GM23338 (cell line): ENCODE measurements at regions not wholly inside any gene's neighbourhood (a gene's known extent, or its start where the extent isn't known, plus 50 kb on each side); places are given as distances from the start of the nearest gene placed in this dataset.

Source experiments
- ATAC-seq: fragments of 200-7000 bp; cut with Tn5 transposase; 3 replicates; pipeline ENCODE4 v1.9.1; 2020
- DNase-seq: peaks from one replicate; pipeline ENCODE4 v3.0.0-alpha.2; 2015; ENCODE audit warnings: low spot score
- H2AFZ ChIP-seq: fragments of 200-600 bp; sonication (generic); 2 replicates; pipeline ENCODE4 v1.8.0; 2016; ENCODE audit warnings: antibody characterized with exemption, mild to moderate bottlenecking, moderate library complexity
- H3F3A ChIP-seq: fragments of 200-600 bp; sonication (generic); replicated peaks from 2 replicates; pipeline ENCODE4 v1.8.0; 2017; ENCODE audit warnings: antibody characterized with exemption, mixed run types, low read depth
- H3K27ac ChIP-seq: fragments of 200-600 bp; sonication (generic); 2 replicates; pipeline ENCODE4 v1.6.1; 2016; ENCODE audit warnings: low read depth
- H3K27me3 ChIP-seq: fragments of 200-600 bp; sonication (generic); 2 replicates; pipeline ENCODE4 v1.8.0; 2016; ENCODE audit warnings: mild to moderate bottlenecking, mixed run types, moderate library complexity; ENCODE audit not compliant: insufficient read depth
- H3K36me3 ChIP-seq: fragments of 200-600 bp; sonication (generic); 2 replicates; pipeline ENCODE4 v1.8.0; 2016; ENCODE audit warnings: mild to moderate bottlenecking; ENCODE audit not compliant: insufficient read depth
- H3K4me1 ChIP-seq: fragments of 200-600 bp; sonication (generic); 2 replicates; pipeline ENCODE4 v1.8.0; 2016; ENCODE audit warnings: mild to moderate bottlenecking, moderate library complexity; ENCODE audit not compliant: insufficient read depth
- H3K4me2 ChIP-seq: fragments of 200-600 bp; sonication (generic); 2 replicates; pipeline ENCODE4 v1.7.1; 2017; ENCODE audit warnings: mixed run types
- H3K4me3 ChIP-seq: fragments of 200-600 bp; sonication (generic); 2 replicates; pipeline ENCODE4 v1.6.1; 2016; ENCODE audit warnings: mixed run types
- H3K79me2 ChIP-seq: fragments of 200-600 bp; sonication (generic); replicated peaks from 2 replicates; pipeline ENCODE4 v1.8.0; 2017; ENCODE audit warnings: mild to moderate bottlenecking; ENCODE audit not compliant: insufficient read depth
- H3K9me2 ChIP-seq: fragments of 200-600 bp; sonication (generic); 2 replicates; pipeline ENCODE4 v1.8.0; 2017; ENCODE audit not compliant: insufficient read depth
- H4K20me1 ChIP-seq: fragments of 200-600 bp; sonication (generic); replicated peaks from 2 replicates; pipeline ENCODE4 v1.8.0; 2017; ENCODE audit warnings: mild to moderate bottlenecking; ENCODE audit not compliant: insufficient read depth
- H3K27ac Mint-ChIP-seq: 2 replicates; pipeline ENCODE4 v1.8.0; 2020; ENCODE audit warnings: inconsistent platforms, mild to moderate bottlenecking, moderate library complexity, mixed read lengths
- H3K27me3 Mint-ChIP-seq: 3 replicates; pipeline ENCODE4 v1.8.0; 2022; ENCODE audit warnings: low read depth, mild to moderate bottlenecking, moderate library complexity, mixed read lengths, inconsistent platforms; ENCODE audit not compliant: insufficient read depth, poor library complexity
- H3K36me3 Mint-ChIP-seq: 3 replicates; pipeline ENCODE4 v1.8.0; 2021; ENCODE audit warnings: low read depth, mild to moderate bottlenecking, inconsistent platforms, moderate library complexity, mixed read lengths
- H3K4me1 Mint-ChIP-seq: 3 replicates; pipeline ENCODE4 v1.8.0; 2020; ENCODE audit warnings: mild to moderate bottlenecking, inconsistent platforms, mixed read lengths
- H3K4me3 Mint-ChIP-seq: 3 replicates; pipeline ENCODE4 v1.8.0; 2021; ENCODE audit warnings: moderate library complexity, mild to moderate bottlenecking, inconsistent platforms, mixed read lengths
- H3K9me3 Mint-ChIP-seq: 3 replicates; pipeline ENCODE4 v1.8.0; 2020; ENCODE audit warnings: moderate library complexity, mild to moderate bottlenecking, inconsistent platforms, mixed read lengths
- CREB1 ChIP-seq: fragments of 250-450 bp; sonication (Bioruptor Pico); IDR thresholded peaks from 2 replicates; pipeline ENCODE4 v1.5.0; 2020; ENCODE audit warnings: low read depth, mild to moderate bottlenecking, moderate library complexity
- EZH2 ChIP-seq: fragments of 200-600 bp; sonication (generic); IDR thresholded peaks from one replicate; pipeline ENCODE4 v1.8.0; 2017; ENCODE audit warnings: antibody characterized with exemption, mild to moderate bottlenecking, low read depth; ENCODE audit not compliant: unreplicated experiment
- EZH2phosphoT487 ChIP-seq: fragments of 200-600 bp; sonication (generic); IDR thresholded peaks from one replicate; pipeline ENCODE4 v1.8.1; 2018; ENCODE audit warnings: antibody characterized with exemption; ENCODE audit not compliant: unreplicated experiment
- JUNB ChIP-seq: IDR thresholded peaks from one replicate; pipeline ENCODE4 v1.6.1; 2016; ENCODE audit warnings: antibody characterized with exemption; ENCODE audit not compliant: unreplicated experiment
- NANOG ChIP-seq: IDR thresholded peaks from 2 replicates; pipeline ENCODE4 v1.6.1; 2016; ENCODE audit warnings: antibody characterized with exemption, borderline replicate concordance
- POLR2AphosphoS5 ChIP-seq: IDR thresholded peaks from 2 replicates; pipeline ENCODE4 v1.6.1; 2016; ENCODE audit warnings: antibody characterized with exemption, low read depth
- STAT1 ChIP-seq: IDR thresholded peaks from one replicate; pipeline ENCODE4 v1.6.1; 2016; ENCODE audit warnings: antibody characterized with exemption; ENCODE audit not compliant: unreplicated experiment
- ZNF114 ChIP-seq: fragments of 250-450 bp; sonication (Bioruptor Pico); IDR thresholded peaks from 2 replicates; pipeline ENCODE4 v1.5.0; 2020; ENCODE audit warnings: mild to moderate bottlenecking, moderate library complexity
- ZNF331 ChIP-seq: fragments of 250-450 bp; sonication (Bioruptor Pico); IDR thresholded peaks from 2 replicates; pipeline ENCODE4 v1.5.0; 2020; ENCODE audit warnings: low read depth, mild to moderate bottlenecking, moderate library complexity
- TF ChIP-seq, protein P1 (sequence below): IDR thresholded peaks from one replicate; pipeline ENCODE4 v1.6.1; 2018; ENCODE audit warnings: antibody characterized with exemption; ENCODE audit not compliant: unreplicated experiment
- TF ChIP-seq, protein P2 (sequence below): IDR thresholded peaks from 2 replicates; pipeline ENCODE4 v1.6.1; 2016; ENCODE audit warnings: antibody characterized with exemption
- TF ChIP-seq, protein P3 (sequence below), 2 experiments: fragments of 200-600 bp in 1 of 2; sonication (generic) in 1 of 2; conservative IDR thresholded peaks; 2 replicates each; pipeline versions ENCODE4 v1.5.1 to v1.6.1; 2016 to 2017; ENCODE audit warnings: antibody characterized with exemption in 2 of 2, low read depth in 2 of 2, mild to moderate bottlenecking in 2 of 2, moderate library complexity in 1 of 2
- TF ChIP-seq, protein P4 (sequence below): fragments of 250-450 bp; sonication (Bioruptor Pico); IDR thresholded peaks from 2 replicates; pipeline ENCODE4 v1.5.0; 2020; ENCODE audit warnings: mild to moderate bottlenecking, moderate library complexity

DNA sequence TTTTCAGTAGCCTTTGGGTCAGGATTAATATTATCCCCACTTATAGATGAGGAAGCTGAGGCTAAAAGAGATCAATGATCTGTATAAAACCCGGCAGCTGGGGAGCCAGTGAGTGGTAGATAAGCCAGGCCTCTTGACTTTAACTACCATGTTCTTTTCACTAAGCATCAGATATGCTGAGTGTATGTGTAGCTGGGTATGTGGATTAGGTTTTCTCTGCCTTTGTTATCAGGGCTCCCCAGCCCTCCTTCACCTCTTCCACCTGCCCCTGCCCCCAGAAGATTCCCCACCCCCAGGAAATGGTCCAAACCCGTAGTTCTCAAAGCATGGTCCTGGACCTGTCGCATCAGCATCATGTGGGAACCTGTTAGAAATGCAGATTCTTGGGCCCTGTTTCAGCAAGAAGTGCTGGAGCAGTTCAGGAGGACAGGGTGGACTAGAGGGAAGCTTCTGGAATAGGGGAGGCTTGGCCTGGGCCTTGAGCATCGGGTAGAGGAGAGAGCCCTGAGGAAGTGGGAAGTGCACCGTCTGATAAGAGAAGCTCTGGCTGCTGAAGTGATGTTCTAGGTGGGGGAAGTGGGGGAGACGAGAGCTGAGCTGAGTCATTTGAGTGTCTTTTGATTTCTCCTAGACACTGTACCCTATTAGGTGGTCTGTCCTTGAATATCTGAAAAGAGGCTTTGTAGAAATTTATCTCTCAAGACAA lies 101.3 kb downstream of the HIF1AN start:
- Mint-ChIP-seq H3K9me3 (no peaks in the 10 kb centered on the region), H3K27ac (no peak overlapping the region), H3K27me3 (peaks cover 4% of the 10 kb centered on the region), H3K36me3 (no peaks in the 10 kb centered on the region), H3K4me3 (no peak overlapping the region), H3K4me1 (peaks cover 31% of the 10 kb centered on the region)
- H2AFZ ChIP-seq = 0 out of 2 replicates have a peak overlapping the region, but pooled peaks have one; percentile 90
- no peak for ATAC-seq
- no peaks in the 10 kb centered on the region for H3K9me2 ChIP-seq
- 0 out of 2 replicates have a peak, but pooled peaks cover 6% of the 10 kb centered on the region for H3K27me3 ChIP-seq
- H3K4me2 ChIP-seq = no peak overlapping the region
- no peak overlapping the region for H3K27ac ChIP-seq
- H3K4me1 ChIP-seq = peaks cover 16% of the 10 kb centered on the region
- no peaks in the 10 kb centered on the region for H4K20me1 ChIP-seq
- no peaks in the 10 kb centered on the region for H3K79me2 ChIP-seq
- no peak for DNase-seq
- no peaks in the 10 kb centered on the region for H3K36me3 ChIP-seq
- TF ChIP-seq CREB1 (CRISPR knock-in tag) (no peak), POLR2AphosphoS5 (no peak), ZNF331 (CRISPR knock-in tag) (no peak), EZH2phosphoT487 (no peak), JUNB (no peak), NANOG (no peak), STAT1 (no peak), EZH2 (no peak), ZNF114 (no peak)
- TF ChIP-seq, protein P1, sequence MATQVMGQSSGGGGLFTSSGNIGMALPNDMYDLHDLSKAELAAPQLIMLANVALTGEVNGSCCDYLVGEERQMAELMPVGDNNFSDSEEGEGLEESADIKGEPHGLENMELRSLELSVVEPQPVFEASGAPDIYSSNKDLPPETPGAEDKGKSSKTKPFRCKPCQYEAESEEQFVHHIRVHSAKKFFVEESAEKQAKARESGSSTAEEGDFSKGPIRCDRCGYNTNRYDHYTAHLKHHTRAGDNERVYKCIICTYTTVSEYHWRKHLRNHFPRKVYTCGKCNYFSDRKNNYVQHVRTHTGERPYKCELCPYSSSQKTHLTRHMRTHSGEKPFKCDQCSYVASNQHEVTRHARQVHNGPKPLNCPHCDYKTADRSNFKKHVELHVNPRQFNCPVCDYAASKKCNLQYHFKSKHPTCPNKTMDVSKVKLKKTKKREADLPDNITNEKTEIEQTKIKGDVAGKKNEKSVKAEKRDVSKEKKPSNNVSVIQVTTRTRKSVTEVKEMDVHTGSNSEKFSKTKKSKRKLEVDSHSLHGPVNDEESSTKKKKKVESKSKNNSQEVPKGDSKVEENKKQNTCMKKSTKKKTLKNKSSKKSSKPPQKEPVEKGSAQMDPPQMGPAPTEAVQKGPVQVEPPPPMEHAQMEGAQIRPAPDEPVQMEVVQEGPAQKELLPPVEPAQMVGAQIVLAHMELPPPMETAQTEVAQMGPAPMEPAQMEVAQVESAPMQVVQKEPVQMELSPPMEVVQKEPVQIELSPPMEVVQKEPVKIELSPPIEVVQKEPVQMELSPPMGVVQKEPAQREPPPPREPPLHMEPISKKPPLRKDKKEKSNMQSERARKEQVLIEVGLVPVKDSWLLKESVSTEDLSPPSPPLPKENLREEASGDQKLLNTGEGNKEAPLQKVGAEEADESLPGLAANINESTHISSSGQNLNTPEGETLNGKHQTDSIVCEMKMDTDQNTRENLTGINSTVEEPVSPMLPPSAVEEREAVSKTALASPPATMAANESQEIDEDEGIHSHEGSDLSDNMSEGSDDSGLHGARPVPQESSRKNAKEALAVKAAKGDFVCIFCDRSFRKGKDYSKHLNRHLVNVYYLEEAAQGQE = no peak
- TF ChIP-seq, protein P2, sequence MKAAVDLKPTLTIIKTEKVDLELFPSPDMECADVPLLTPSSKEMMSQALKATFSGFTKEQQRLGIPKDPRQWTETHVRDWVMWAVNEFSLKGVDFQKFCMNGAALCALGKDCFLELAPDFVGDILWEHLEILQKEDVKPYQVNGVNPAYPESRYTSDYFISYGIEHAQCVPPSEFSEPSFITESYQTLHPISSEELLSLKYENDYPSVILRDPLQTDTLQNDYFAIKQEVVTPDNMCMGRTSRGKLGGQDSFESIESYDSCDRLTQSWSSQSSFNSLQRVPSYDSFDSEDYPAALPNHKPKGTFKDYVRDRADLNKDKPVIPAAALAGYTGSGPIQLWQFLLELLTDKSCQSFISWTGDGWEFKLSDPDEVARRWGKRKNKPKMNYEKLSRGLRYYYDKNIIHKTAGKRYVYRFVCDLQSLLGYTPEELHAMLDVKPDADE = no peak
- TF ChIP-seq, protein P3, sequence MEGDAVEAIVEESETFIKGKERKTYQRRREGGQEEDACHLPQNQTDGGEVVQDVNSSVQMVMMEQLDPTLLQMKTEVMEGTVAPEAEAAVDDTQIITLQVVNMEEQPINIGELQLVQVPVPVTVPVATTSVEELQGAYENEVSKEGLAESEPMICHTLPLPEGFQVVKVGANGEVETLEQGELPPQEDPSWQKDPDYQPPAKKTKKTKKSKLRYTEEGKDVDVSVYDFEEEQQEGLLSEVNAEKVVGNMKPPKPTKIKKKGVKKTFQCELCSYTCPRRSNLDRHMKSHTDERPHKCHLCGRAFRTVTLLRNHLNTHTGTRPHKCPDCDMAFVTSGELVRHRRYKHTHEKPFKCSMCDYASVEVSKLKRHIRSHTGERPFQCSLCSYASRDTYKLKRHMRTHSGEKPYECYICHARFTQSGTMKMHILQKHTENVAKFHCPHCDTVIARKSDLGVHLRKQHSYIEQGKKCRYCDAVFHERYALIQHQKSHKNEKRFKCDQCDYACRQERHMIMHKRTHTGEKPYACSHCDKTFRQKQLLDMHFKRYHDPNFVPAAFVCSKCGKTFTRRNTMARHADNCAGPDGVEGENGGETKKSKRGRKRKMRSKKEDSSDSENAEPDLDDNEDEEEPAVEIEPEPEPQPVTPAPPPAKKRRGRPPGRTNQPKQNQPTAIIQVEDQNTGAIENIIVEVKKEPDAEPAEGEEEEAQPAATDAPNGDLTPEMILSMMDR (conservative IDR thresholded peaks at IDR 0.05; ENCODE audit: low read depth in 2 of 2) = no peak
- TF ChIP-seq, protein P4, sequence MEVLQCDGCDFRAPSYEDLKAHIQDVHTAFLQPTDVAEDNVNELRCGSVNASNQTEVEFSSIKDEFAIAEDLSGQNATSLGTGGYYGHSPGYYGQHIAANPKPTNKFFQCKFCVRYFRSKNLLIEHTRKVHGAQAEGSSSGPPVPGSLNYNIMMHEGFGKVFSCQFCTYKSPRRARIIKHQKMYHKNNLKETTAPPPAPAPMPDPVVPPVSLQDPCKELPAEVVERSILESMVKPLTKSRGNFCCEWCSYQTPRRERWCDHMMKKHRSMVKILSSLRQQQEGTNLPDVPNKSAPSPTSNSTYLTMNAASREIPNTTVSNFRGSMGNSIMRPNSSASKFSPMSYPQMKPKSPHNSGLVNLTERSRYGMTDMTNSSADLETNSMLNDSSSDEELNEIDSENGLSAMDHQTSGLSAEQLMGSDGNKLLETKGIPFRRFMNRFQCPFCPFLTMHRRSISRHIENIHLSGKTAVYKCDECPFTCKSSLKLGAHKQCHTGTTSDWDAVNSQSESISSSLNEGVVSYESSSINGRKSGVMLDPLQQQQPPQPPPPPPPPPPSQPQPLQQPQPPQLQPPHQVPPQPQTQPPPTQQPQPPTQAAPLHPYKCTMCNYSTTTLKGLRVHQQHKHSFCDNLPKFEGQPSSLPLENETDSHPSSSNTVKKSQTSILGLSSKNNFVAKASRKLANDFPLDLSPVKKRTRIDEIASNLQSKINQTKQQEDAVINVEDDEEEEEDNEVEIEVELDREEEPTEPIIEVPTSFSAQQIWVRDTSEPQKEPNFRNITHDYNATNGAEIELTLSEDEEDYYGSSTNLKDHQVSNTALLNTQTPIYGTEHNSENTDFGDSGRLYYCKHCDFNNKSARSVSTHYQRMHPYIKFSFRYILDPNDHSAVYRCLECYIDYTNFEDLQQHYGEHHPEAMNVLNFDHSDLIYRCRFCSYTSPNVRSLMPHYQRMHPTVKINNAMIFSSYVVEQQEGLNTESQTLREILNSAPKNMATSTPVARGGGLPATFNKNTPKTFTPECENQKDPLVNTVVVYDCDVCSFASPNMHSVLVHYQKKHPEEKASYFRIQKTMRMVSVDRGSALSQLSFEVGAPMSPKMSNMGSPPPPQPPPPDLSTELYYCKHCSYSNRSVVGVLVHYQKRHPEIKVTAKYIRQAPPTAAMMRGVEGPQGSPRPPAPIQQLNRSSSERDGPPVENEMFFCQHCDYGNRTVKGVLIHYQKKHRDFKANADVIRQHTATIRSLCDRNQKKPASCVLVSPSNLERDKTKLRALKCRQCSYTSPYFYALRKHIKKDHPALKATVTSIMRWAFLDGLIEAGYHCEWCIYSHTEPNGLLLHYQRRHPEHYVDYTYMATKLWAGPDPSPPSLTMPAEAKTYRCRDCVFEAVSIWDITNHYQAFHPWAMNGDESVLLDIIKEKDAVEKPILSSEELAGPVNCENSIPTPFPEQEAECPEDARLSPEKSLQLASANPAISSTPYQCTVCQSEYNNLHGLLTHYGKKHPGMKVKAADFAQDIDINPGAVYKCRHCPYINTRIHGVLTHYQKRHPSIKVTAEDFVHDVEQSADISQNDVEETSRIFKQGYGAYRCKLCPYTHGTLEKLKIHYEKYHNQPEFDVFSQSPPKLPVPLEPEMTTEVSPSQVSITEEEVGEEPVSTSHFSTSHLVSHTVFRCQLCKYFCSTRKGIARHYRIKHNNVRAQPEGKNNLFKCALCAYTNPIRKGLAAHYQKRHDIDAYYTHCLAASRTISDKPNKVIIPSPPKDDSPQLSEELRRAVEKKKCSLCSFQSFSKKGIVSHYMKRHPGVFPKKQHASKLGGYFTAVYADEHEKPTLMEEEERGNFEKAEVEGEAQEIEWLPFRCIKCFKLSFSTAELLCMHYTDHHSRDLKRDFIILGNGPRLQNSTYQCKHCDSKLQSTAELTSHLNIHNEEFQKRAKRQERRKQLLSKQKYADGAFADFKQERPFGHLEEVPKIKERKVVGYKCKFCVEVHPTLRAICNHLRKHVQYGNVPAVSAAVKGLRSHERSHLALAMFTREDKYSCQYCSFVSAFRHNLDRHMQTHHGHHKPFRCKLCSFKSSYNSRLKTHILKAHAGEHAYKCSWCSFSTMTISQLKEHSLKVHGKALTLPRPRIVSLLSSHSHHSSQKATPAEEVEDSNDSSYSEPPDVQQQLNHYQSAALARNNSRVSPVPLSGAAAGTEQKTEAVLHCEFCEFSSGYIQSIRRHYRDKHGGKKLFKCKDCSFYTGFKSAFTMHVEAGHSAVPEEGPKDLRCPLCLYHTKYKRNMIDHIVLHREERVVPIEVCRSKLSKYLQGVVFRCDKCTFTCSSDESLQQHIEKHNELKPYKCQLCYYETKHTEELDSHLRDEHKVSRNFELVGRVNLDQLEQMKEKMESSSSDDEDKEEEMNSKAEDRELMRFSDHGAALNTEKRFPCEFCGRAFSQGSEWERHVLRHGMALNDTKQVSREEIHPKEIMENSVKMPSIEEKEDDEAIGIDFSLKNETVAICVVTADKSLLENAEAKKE (CRISPR knock-in tag) = no peak
- no peaks in the 10 kb centered on the region for H3F3A ChIP-seq
- H3K4me3 ChIP-seq = no peak overlapping the region
